PC-3 (cell line): ENCODE measurements at regions not wholly inside any gene's neighbourhood (a gene's known extent, or its start where the extent isn't known, plus 50 kb on each side); places are given as distances from the start of the nearest gene placed in this dataset.
"Not testable (repeated sequence)": the region's sequence is repeated elsewhere in the genome, so short reads cannot be mapped to it uniquely, and the experiment has no call there.

Experiments
- ATAC-seq: fragments of 200-7000 bp; cut with Tn5 transposase; 2 replicates; pipeline ENCODE4 v1.9.1; 2020; ENCODE audit warnings: mild to moderate bottlenecking, moderate library complexity
- BruUV-seq: library from RNA; stranded (reverse); fragments of 400-500 nt; replicated peaks from 2 replicates; lab custom pipeline; 2021; lab: Mats Ljungman, UMichigan
- CTCF ChIA-PET: fragments of 300-600 bp; sonication (Branson Sonifier 250); formaldehyde crosslinking; loops from one replicate; lab custom pipeline; 2022; ENCODE audit warnings: antibody characterized with exemption; lab: Charles Lee
- POLR2A ChIA-PET: fragments of 300-600 bp; sonication (Branson Sonifier 250); formaldehyde crosslinking; loops from one replicate; lab custom pipeline; 2022; ENCODE audit warnings: antibody characterized with exemption; ENCODE audit not compliant: unreplicated experiment; lab: Charles Lee
- DNase-seq: peaks from one replicate; pipeline ENCODE4 v3.0.0-alpha.2; 2015
- H2AFZ ChIP-seq: fragments of 300-600 bp; sonication (generic); 2 replicates; pipeline ENCODE4 v1.6.0; 2016; ENCODE audit warnings: antibody characterized with exemption, low read length
- H3F3A ChIP-seq: fragments of 300-600 bp; sonication (generic); one replicate; pipeline ENCODE4 v1.6.0; 2017; ENCODE audit warnings: antibody characterized with exemption, low read length, control low read depth, mild to moderate bottlenecking; ENCODE audit not compliant: unreplicated experiment
- H3K27ac ChIP-seq: fragments of 300-600 bp; sonication (generic); 2 replicates; pipeline ENCODE4 v1.5.1; 2016; ENCODE audit warnings: mild to moderate bottlenecking, low read length
- H3K27me3 ChIP-seq: fragments of 300-600 bp; sonication (generic); 2 replicates; pipeline ENCODE4 v1.6.1; 2016; ENCODE audit warnings: low read length, mixed read lengths
- H3K36me3 ChIP-seq: fragments of 300-600 bp; sonication (generic); 2 replicates; pipeline ENCODE4 v1.6.1; 2016; ENCODE audit warnings: low read depth, mixed run types, low read length, mixed read lengths
- H3K4me1 ChIP-seq: fragments of 300-600 bp; sonication (generic); 2 replicates; pipeline ENCODE4 v1.5.1; 2016; ENCODE audit warnings: low read length; ENCODE audit not compliant: insufficient read depth
- H3K4me2 ChIP-seq: fragments of 300-600 bp; sonication (generic); 2 replicates; pipeline ENCODE4 v1.6.0; 2016; ENCODE audit warnings: low read length
- H3K4me3 ChIP-seq: fragments of 300-600 bp; sonication (generic); 2 replicates; pipeline ENCODE4 v1.5.1; 2016; ENCODE audit warnings: mild to moderate bottlenecking, low read length, mixed read lengths
- H3K79me2 ChIP-seq: fragments of 300-600 bp; sonication (generic); 2 replicates; pipeline ENCODE4 v1.6.1; 2017; ENCODE audit warnings: low read length, mixed read lengths
- H3K9ac ChIP-seq: fragments of 300-600 bp; sonication (generic); 2 replicates; pipeline ENCODE4 v1.6.0; 2016; ENCODE audit warnings: mild to moderate bottlenecking, low read length
- H3K9me2 ChIP-seq: fragments of 300-600 bp; sonication (generic); replicated peaks from 2 replicates; pipeline ENCODE4 v1.6.1; 2016; ENCODE audit warnings: mixed run types, low read length, mixed read lengths
- H3K9me3 ChIP-seq: fragments of 300-600 bp; sonication (generic); 2 replicates; pipeline ENCODE4 v1.6.1; 2016; ENCODE audit warnings: low read length, mixed read lengths
- H4K20me1 ChIP-seq: fragments of 300-600 bp; sonication (generic); 2 replicates; pipeline ENCODE4 v1.6.1; 2016; ENCODE audit warnings: low read length, mixed read lengths
- EZH2 ChIP-seq: fragments of 300-600 bp; sonication (generic); IDR thresholded peaks from one replicate; pipeline ENCODE4 v1.6.1; 2017; ENCODE audit warnings: antibody characterized with exemption, mild to moderate bottlenecking, low read length; ENCODE audit not compliant: unreplicated experiment
- EZH2phosphoT487 ChIP-seq: fragments of 300-600 bp; sonication (generic); IDR thresholded peaks from 2 replicates; pipeline ENCODE4 v1.6.1; 2018; ENCODE audit warnings: mild to moderate bottlenecking, antibody characterized with exemption, low read length, borderline replicate concordance
- intact Hi-C: fragments of 100-400 bp; cut with micrococcal nuclease; formaldehyde crosslinking; loops from 2 replicates; pipeline ENCODE4 v1.9.0; 2023
- TF ChIP-seq, protein P1 (sequence below): fragments of 300-600 bp; sonication (generic); conservative IDR thresholded peaks from 2 replicates; pipeline ENCODE4 v1.5.1; 2017; ENCODE audit warnings: antibody characterized with exemption, low read depth, mild to moderate bottlenecking, low read length

DNA sequence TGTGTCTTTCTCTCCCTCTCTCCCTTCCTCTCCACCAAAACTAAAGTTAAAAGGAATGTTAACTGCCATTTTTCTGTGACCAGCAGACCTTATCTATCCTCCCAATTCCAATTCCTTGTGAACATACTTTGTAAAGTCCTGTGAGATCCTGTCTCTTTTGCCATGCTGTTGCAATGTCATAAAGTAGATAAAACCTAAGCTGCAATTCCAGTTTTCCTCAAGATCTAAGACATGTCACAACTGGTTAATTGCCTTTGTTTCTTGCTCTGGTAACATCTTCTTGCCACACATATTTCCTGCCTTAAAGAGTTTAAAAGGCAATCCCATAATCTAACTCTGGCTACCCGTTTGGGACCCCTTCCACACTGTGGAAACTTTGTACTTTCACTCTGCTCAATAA lies 188.7 kb downstream of the PYDC2 start:
- H3K4me2 ChIP-seq = no peak overlapping the region
- H3F3A ChIP-seq = no peaks in the 10 kb centered on the region
- H3K4me1 ChIP-seq = no peaks in the 10 kb centered on the region
- H3K27ac ChIP-seq = no peak overlapping the region
- H2AFZ ChIP-seq = no peak overlapping the region
- H3K27me3 ChIP-seq = no peaks in the 10 kb centered on the region
- ATAC-seq (no peak), DNase-seq (no peak)
- no peaks in the 10 kb centered on the region for H3K9me2 ChIP-seq
- TF ChIP-seq EZH2 (no peak), EZH2phosphoT487 (no peak)
- TF ChIP-seq, protein P1, sequence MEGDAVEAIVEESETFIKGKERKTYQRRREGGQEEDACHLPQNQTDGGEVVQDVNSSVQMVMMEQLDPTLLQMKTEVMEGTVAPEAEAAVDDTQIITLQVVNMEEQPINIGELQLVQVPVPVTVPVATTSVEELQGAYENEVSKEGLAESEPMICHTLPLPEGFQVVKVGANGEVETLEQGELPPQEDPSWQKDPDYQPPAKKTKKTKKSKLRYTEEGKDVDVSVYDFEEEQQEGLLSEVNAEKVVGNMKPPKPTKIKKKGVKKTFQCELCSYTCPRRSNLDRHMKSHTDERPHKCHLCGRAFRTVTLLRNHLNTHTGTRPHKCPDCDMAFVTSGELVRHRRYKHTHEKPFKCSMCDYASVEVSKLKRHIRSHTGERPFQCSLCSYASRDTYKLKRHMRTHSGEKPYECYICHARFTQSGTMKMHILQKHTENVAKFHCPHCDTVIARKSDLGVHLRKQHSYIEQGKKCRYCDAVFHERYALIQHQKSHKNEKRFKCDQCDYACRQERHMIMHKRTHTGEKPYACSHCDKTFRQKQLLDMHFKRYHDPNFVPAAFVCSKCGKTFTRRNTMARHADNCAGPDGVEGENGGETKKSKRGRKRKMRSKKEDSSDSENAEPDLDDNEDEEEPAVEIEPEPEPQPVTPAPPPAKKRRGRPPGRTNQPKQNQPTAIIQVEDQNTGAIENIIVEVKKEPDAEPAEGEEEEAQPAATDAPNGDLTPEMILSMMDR = no peak
- no TSS peak for BruUV-seq
- H3K9me3 ChIP-seq = peaks cover 10% of the 10 kb centered on the region
- ChIA-PET POLR2A (no interaction called here), CTCF (no interaction called here)
- intact Hi-C loops = no loop called here
- no peaks in the 10 kb centered on the region for H3K36me3 ChIP-seq
- no peaks in the 10 kb centered on the region for H3K79me2 ChIP-seq
- H3K4me3 ChIP-seq = no peak overlapping the region
- H3K9ac ChIP-seq = no peak overlapping the region
- H4K20me1 ChIP-seq = no peaks in the 10 kb centered on the region

DNA sequence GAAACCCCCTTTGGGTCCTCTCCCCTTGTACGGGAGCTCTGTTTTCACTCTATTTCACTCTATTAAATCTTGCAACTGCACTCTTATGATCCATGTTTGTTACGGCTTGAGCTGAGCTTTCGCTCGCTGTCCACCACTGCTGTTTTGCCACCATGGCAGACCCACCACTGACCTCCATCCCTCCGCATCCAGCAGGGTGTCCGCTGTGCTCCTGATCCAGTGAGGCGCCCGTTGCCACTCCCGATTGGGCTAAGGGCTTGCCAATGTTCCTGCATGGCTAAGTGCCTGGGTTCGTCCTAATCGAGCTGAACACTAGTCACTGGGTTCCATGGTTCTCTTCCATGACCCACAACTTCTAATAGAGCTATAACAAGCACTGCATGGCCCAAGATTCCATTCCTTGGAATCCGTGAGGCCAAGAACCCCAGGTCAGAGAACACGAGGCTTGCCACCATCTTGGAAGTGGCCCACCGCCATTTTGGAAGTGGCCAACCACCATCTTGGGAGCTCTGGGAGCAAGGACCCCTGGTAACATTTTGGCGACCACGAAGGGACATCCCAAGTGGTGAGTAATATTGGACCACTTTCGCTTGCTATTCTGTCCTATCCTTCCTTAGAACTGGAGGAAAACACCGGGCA lies 197.9 kb downstream of the PYDC2 start:
- BruUV-seq, ATAC-seq, POLR2A ChIA-PET, H3K36me3 ChIP-seq, H3K9ac ChIP-seq, H3K79me2 ChIP-seq, H2AFZ ChIP-seq, H3K4me1 ChIP-seq, H3F3A ChIP-seq, H3K27me3 ChIP-seq, H3K27ac ChIP-seq, H3K9me3 ChIP-seq, H3K4me2 ChIP-seq, H4K20me1 ChIP-seq, intact Hi-C loops, DNase-seq, H3K9me2 ChIP-seq, H3K4me3 ChIP-seq, CTCF ChIA-PET: not testable (repeated sequence)

DNA sequence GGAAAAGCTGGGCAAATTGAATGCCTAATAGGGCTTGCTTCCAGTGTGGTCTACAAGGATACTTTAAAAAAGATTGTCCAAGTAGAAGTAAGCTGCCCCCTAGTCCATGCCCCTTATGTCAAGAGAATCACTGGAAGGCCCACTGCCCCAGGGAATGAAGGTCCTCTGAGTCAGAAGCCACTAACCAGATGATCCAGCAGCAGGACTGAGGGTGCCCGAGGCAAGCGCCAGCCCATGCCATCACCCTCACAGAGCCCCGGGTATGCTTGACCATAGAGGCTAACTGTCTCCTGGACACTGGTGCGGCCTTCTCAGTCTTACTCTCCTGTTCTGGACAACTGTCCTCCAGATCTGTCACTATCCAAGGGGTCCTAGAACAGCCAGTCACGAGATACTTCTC lies 201.2 kb downstream of the PYDC2 start:
- H3K79me2 ChIP-seq, H3K9me3 ChIP-seq, H3K27ac ChIP-seq, DNase-seq, H3F3A ChIP-seq, H3K4me1 ChIP-seq, H3K9ac ChIP-seq, ATAC-seq, H3K9me2 ChIP-seq, CTCF ChIA-PET, intact Hi-C loops, H3K4me2 ChIP-seq, H4K20me1 ChIP-seq, H2AFZ ChIP-seq, BruUV-seq, POLR2A ChIA-PET, H3K36me3 ChIP-seq, H3K27me3 ChIP-seq, H3K4me3 ChIP-seq: not testable (repeated sequence)
